ENCODE measurements at regions not wholly inside any gene's neighbourhood (a gene's known extent, or its start where the extent isn't known, plus 50 kb on each side); places are given as distances from the start of the nearest gene placed in this dataset.

DNA sequence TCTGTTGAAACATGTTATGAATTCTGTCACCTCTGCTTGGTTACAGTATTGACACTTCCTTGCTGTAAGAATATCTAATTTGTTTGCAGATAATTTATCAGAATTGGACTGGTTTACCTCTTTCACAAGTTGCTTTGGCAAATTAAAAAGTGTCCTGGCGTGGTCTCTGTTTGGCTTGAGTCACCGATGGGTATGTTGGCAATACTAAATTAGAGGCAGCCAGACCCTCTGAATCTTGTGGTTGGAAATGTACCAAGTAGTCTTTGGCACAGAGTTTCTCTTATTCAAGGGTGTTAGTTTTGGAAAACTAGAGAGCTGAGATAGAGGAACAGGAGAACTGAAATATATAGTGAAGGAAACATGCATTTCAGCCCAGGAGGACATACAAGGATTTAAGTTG lies 521.1 kb upstream of the MGAT4C start:
- Histone ChIP-seq H3K27me3 (ENCODE audit: insufficient read depth, insufficient read length) (no peaks in the 10 kb centered on the region), H3K4me3 (ENCODE audit: insufficient read length, low read depth) (no peak overlapping the region)
- TF ChIP-seq YY1 (IDR thresholded peaks at IDR 0.05; ENCODE audit: insufficient read depth, insufficient read length): no peak
- no peak for TF ChIP-seq ZNF274 (IDR thresholded peaks at IDR 0.05; ENCODE audit: low read depth, low read length)
- TF ChIP-seq SUZ12 (IDR thresholded peaks at IDR 0.05; ENCODE audit: extremely low read depth, insufficient read depth, insufficient read length): no peak

GRCh38 chr12:86774841-86775388 lies 518.7 kb upstream of the MGAT4C start:
- H3K9ac ChIP-seq (ENCODE audit: insufficient read length, low read depth): no peak overlapping the region
- no peaks in the 10 kb centered on the region for H3K27me3 ChIP-seq (ENCODE audit: insufficient read depth, insufficient read length)
- no peaks in the 10 kb centered on the region for H3K9me3 ChIP-seq (ENCODE audit: insufficient read depth, low read length)
- TF ChIP-seq SUZ12 (IDR thresholded peaks at IDR 0.05; ENCODE audit: extremely low read depth, insufficient read depth, insufficient read length) (no peak), ZNF274 (IDR thresholded peaks at IDR 0.05; ENCODE audit: low read depth, low read length) (no peak), YY1 (IDR thresholded peaks at IDR 0.05; ENCODE audit: insufficient read depth, insufficient read length) (no peak)
- no peaks in the 10 kb centered on the region for H3K36me3 ChIP-seq (ENCODE audit: insufficient read depth, insufficient read length, low read length)
- no peak overlapping the region for H3K4me3 ChIP-seq (ENCODE audit: insufficient read length, low read depth)
- DNase-seq (ENCODE audit: low read depth, low spot score): no peak
- H3K4me1 ChIP-seq (ENCODE audit: insufficient read depth, insufficient read length): no peaks in the 10 kb centered on the region

More for the DNA sequence above, 521.1 kb upstream of the MGAT4C start:
- Histone ChIP-seq H3K4me1 (ENCODE audit: insufficient read depth, insufficient read length) (no peaks in the 10 kb centered on the region), H3K9me3 (ENCODE audit: insufficient read depth, low read length) (no peaks in the 10 kb centered on the region), H3K9ac (ENCODE audit: insufficient read length, low read depth) (no peak overlapping the region), H3K36me3 (ENCODE audit: insufficient read depth, insufficient read length, low read length) (no peaks in the 10 kb centered on the region)
- no peak for DNase-seq (ENCODE audit: low read depth, low spot score)

GRCh38 chr12:86772696-86773095 lies 516.5 kb upstream of the MGAT4C start:
- Histone ChIP-seq H3K36me3 (ENCODE audit: insufficient read depth, insufficient read length, low read length) (no peaks in the 10 kb centered on the region), H3K4me1 (ENCODE audit: insufficient read depth, insufficient read length) (no peaks in the 10 kb centered on the region), H3K9ac (ENCODE audit: insufficient read length, low read depth) (no peak overlapping the region), H3K27me3 (ENCODE audit: insufficient read depth, insufficient read length) (no peaks in the 10 kb centered on the region), H3K9me3 (ENCODE audit: insufficient read depth, low read length) (no peaks in the 10 kb centered on the region), H3K4me3 (ENCODE audit: insufficient read length, low read depth) (no peak overlapping the region)
- no peak for DNase-seq (ENCODE audit: low read depth, low spot score)
- TF ChIP-seq ZNF274 (IDR thresholded peaks at IDR 0.05; ENCODE audit: low read depth, low read length) (no peak), SUZ12 (IDR thresholded peaks at IDR 0.05; ENCODE audit: extremely low read depth, insufficient read depth, insufficient read length) (no peak), YY1 (IDR thresholded peaks at IDR 0.05; ENCODE audit: insufficient read depth, insufficient read length) (no peak)

- Histone ChIP-seq H3K36me3 (ENCODE audit: insufficient read depth, insufficient read length, low read length) (no peaks in the 10 kb centered on the region), H3K4me3 (ENCODE audit: insufficient read length, low read depth) (no peak overlapping the region), H3K9me3 (ENCODE audit: insufficient read depth, low read length) (no peaks in the 10 kb centered on the region), H3K9ac (ENCODE audit: insufficient read length, low read depth) (no peak overlapping the region), H3K27me3 (ENCODE audit: insufficient read depth, insufficient read length) (no peaks in the 10 kb centered on the region), H3K4me1 (ENCODE audit: insufficient read depth, insufficient read length) (no peaks in the 10 kb centered on the region)
- DNase-seq (ENCODE audit: low read depth, low spot score): no peak
- no peak for TF ChIP-seq SUZ12 (IDR thresholded peaks at IDR 0.05; ENCODE audit: extremely low read depth, insufficient read depth, insufficient read length)
- TF ChIP-seq ZNF274 (IDR thresholded peaks at IDR 0.05; ENCODE audit: low read depth, low read length): no peak
- no peak for TF ChIP-seq YY1 (IDR thresholded peaks at IDR 0.05; ENCODE audit: insufficient read depth, insufficient read length)
These were observed 514.7 kb upstream of the MGAT4C start for GRCh38 chr12:86770871-86771270.

- Histone ChIP-seq H3K9me3 (ENCODE audit: insufficient read depth, low read length) (no peaks in the 10 kb centered on the region), H3K4me1 (ENCODE audit: insufficient read depth, insufficient read length) (no peaks in the 10 kb centered on the region), H3K9ac (ENCODE audit: insufficient read length, low read depth) (no peak overlapping the region), H3K36me3 (ENCODE audit: insufficient read depth, insufficient read length, low read length) (no peaks in the 10 kb centered on the region), H3K27me3 (ENCODE audit: insufficient read depth, insufficient read length) (no peaks in the 10 kb centered on the region), H3K4me3 (ENCODE audit: insufficient read length, low read depth) (no peak overlapping the region)
- no peak for DNase-seq (ENCODE audit: low read depth, low spot score)
- TF ChIP-seq YY1 (IDR thresholded peaks at IDR 0.05; ENCODE audit: insufficient read depth, insufficient read length) (no peak), SUZ12 (IDR thresholded peaks at IDR 0.05; ENCODE audit: extremely low read depth, insufficient read depth, insufficient read length) (no peak)
These were observed 492.7 kb upstream of the MGAT4C start for GRCh38 chr12:86748894-86749293.

DNA sequence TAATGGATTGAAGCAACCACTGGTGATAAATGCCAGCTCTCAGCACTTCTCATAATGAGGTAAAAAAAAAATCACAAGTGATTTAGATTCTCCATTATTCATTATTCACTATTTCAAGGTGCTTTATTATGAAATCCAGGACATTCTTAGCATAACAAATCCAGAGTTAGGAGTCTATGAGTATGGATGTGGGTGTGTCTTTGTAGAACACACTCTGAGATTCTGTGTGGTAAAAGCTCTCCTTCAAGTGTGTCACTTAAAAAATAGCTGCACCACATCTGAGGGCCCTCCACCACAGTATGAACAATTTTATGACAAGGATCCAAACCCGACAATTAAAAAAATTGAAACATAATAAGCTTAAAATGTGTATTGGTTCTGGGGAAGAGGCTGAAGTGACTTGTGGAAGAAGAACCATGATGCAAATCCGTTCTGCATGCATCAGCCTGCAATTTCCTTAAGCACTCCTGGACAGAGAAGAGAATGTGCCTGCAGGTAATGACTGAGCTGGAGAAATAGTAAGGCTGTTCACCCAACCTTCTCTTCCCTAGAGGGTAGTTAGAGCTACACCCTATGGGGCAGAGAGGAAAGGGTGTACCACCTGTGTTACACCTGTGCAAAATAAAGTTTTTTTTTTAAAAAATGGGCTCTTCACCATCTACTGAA lies 488.5 kb upstream of the MGAT4C start:
- no peak overlapping the region for H3K4me3 ChIP-seq (ENCODE audit: insufficient read length, low read depth)
- DNase-seq (ENCODE audit: low read depth, low spot score): no peak
- TF ChIP-seq SUZ12 (IDR thresholded peaks at IDR 0.05; ENCODE audit: extremely low read depth, insufficient read depth, insufficient read length) (no peak), ZNF274 (IDR thresholded peaks at IDR 0.05; ENCODE audit: low read depth, low read length) (no peak), YY1 (IDR thresholded peaks at IDR 0.05; ENCODE audit: insufficient read depth, insufficient read length) (no peak)
- H3K9me3 ChIP-seq (ENCODE audit: insufficient read depth, low read length): no peaks in the 10 kb centered on the region
- H3K36me3 ChIP-seq (ENCODE audit: insufficient read depth, insufficient read length, low read length): no peaks in the 10 kb centered on the region
- H3K27me3 ChIP-seq (ENCODE audit: insufficient read depth, insufficient read length): no peaks in the 10 kb centered on the region
- no peak overlapping the region for H3K9ac ChIP-seq (ENCODE audit: insufficient read length, low read depth)
- no peaks in the 10 kb centered on the region for H3K4me1 ChIP-seq (ENCODE audit: insufficient read depth, insufficient read length)

GRCh38 chr12:86743875-86744536 lies 487.8 kb upstream of the MGAT4C start:
- no peaks in the 10 kb centered on the region for H3K27me3 ChIP-seq (ENCODE audit: insufficient read depth, insufficient read length)
- no peak for DNase-seq (ENCODE audit: low read depth, low spot score)
- no peak for TF ChIP-seq YY1 (IDR thresholded peaks at IDR 0.05; ENCODE audit: insufficient read depth, insufficient read length)
- TF ChIP-seq ZNF274 (IDR thresholded peaks at IDR 0.05; ENCODE audit: low read depth, low read length): no peak
- no peak for TF ChIP-seq SUZ12 (IDR thresholded peaks at IDR 0.05; ENCODE audit: extremely low read depth, insufficient read depth, insufficient read length)
- no peak overlapping the region for H3K4me3 ChIP-seq (ENCODE audit: insufficient read length, low read depth)
- no peaks in the 10 kb centered on the region for H3K9me3 ChIP-seq (ENCODE audit: insufficient read depth, low read length)
- H3K36me3 ChIP-seq (ENCODE audit: insufficient read depth, insufficient read length, low read length): no peaks in the 10 kb centered on the region
- no peak overlapping the region for H3K9ac ChIP-seq (ENCODE audit: insufficient read length, low read depth)
- no peaks in the 10 kb centered on the region for H3K4me1 ChIP-seq (ENCODE audit: insufficient read depth, insufficient read length)
